Chondrocyte (in vitro differentiated cells): ENCODE measurements at regions not wholly inside any gene's neighbourhood (a gene's known extent, or its start where the extent isn't known, plus 50 kb on each side); places are given as distances from the start of the nearest gene placed in this dataset.

Experiments used
- DNase-seq: peaks from one replicate; pipeline ENCODE4 v3.0.0; 2021; ENCODE audit warnings: mixed read lengths, low spot score
- H3K27ac Mint-ChIP-seq: one replicate; pipeline ENCODE4 v1.8.0; 2021; ENCODE audit warnings: mild to moderate bottlenecking, moderate library complexity, mixed read lengths; ENCODE audit not compliant: unreplicated experiment
- H3K27me3 Mint-ChIP-seq: 2 replicates; pipeline ENCODE4 v1.8.0; 2021; ENCODE audit warnings: low read depth, mixed read lengths
- H3K36me3 Mint-ChIP-seq: 2 replicates; pipeline ENCODE4 v1.8.0; 2021; ENCODE audit warnings: low read depth, mixed read lengths
- H3K4me1 Mint-ChIP-seq: 2 replicates; pipeline ENCODE4 v1.8.0; 2021; ENCODE audit warnings: low read depth, mild to moderate bottlenecking, mixed read lengths
- H3K4me3 Mint-ChIP-seq: one replicate; pipeline ENCODE4 v1.8.0; 2021; ENCODE audit warnings: mild to moderate bottlenecking, moderate library complexity, mixed read lengths; ENCODE audit not compliant: unreplicated experiment
- H3K9me3 Mint-ChIP-seq: 2 replicates; pipeline ENCODE4 v1.8.0; 2021; ENCODE audit warnings: low read depth, mixed read lengths
- TF ChIP-seq, protein P1 (sequence below): fragments of 200-600 bp; sonication (generic); IDR thresholded peaks from 2 replicates; pipeline ENCODE4 v1.5.0; 2021; ENCODE audit warnings: antibody characterized with exemption, mild to moderate bottlenecking, moderate library complexity

- no peaks in the 10 kb centered on the region for H3K4me1 Mint-ChIP-seq
- H3K36me3 Mint-ChIP-seq: no peaks in the 10 kb centered on the region
- H3K9me3 Mint-ChIP-seq: no peaks in the 10 kb centered on the region
- DNase-seq: no peak
- no peaks in the 10 kb centered on the region for H3K27me3 Mint-ChIP-seq
- no peak overlapping the region for H3K27ac Mint-ChIP-seq
- TF ChIP-seq, protein P1, sequence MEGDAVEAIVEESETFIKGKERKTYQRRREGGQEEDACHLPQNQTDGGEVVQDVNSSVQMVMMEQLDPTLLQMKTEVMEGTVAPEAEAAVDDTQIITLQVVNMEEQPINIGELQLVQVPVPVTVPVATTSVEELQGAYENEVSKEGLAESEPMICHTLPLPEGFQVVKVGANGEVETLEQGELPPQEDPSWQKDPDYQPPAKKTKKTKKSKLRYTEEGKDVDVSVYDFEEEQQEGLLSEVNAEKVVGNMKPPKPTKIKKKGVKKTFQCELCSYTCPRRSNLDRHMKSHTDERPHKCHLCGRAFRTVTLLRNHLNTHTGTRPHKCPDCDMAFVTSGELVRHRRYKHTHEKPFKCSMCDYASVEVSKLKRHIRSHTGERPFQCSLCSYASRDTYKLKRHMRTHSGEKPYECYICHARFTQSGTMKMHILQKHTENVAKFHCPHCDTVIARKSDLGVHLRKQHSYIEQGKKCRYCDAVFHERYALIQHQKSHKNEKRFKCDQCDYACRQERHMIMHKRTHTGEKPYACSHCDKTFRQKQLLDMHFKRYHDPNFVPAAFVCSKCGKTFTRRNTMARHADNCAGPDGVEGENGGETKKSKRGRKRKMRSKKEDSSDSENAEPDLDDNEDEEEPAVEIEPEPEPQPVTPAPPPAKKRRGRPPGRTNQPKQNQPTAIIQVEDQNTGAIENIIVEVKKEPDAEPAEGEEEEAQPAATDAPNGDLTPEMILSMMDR: no peak
- no peak overlapping the region for H3K4me3 Mint-ChIP-seq
Observed at GRCh38 chr11:7167976-7168740, 79.4 kb downstream of the RBMXL2 start.

- Mint-ChIP-seq H3K4me1 (no peaks in the 10 kb centered on the region), H3K36me3 (no peaks in the 10 kb centered on the region), H3K27me3 (no peaks in the 10 kb centered on the region), H3K4me3 (no peak overlapping the region), H3K9me3 (no peaks in the 10 kb centered on the region), H3K27ac (no peak overlapping the region)
- TF ChIP-seq, protein P1: no peak
- DNase-seq: no peak
Observed at GRCh38 chr11:7168741-7168990, 79.9 kb downstream of the RBMXL2 start.

GRCh38 chr11:7170431-7170830, 81.3 kb upstream of the SYT9 start:
- H3K36me3 Mint-ChIP-seq: no peaks in the 10 kb centered on the region
- no peaks in the 10 kb centered on the region for H3K4me1 Mint-ChIP-seq
- TF ChIP-seq, protein P1: no peak
- H3K4me3 Mint-ChIP-seq: no peak overlapping the region
- no peak overlapping the region for H3K27ac Mint-ChIP-seq
- no peak for DNase-seq
- no peaks in the 10 kb centered on the region for H3K9me3 Mint-ChIP-seq
- no peaks in the 10 kb centered on the region for H3K27me3 Mint-ChIP-seq

- H3K9me3 Mint-ChIP-seq: no peaks in the 10 kb centered on the region
- peaks cover 1% of the 10 kb centered on the region for H3K27me3 Mint-ChIP-seq
- H3K4me1 Mint-ChIP-seq: no peaks in the 10 kb centered on the region
- H3K4me3 Mint-ChIP-seq: no peak overlapping the region
- no peak for DNase-seq
- no peaks in the 10 kb centered on the region for H3K36me3 Mint-ChIP-seq
- no peak overlapping the region for H3K27ac Mint-ChIP-seq
- TF ChIP-seq, protein P1: no peak
Observed at GRCh38 chr11:7175007-7175406, 76.7 kb upstream of the SYT9 start.

DNA sequence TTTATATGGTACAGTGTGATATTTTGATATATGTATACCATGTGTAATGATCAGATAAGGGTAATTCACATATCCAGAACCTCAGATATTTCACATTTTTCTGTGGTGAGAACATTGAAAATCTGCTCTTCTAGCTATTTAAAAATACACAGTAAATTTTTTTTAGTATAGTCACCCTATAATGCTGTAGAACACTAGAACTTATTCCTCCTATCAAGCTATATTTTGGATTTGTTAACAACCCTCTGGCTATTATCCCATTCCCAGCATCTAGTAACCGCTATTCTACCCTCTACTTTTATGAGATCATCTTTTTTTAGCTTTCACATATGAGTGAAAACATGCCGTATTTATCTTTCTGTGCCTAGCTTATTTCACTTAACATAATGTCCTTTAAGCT, 65.5 kb upstream of the SYT9 start:
- Mint-ChIP-seq H3K27me3 (no peaks in the 10 kb centered on the region), H3K4me3 (no peak overlapping the region), H3K36me3 (no peaks in the 10 kb centered on the region), H3K27ac (no peak overlapping the region), H3K4me1 (peaks cover 3% of the 10 kb centered on the region), H3K9me3 (peaks cover 11% of the 10 kb centered on the region)
- TF ChIP-seq, protein P1: no peak
- DNase-seq: no peak
